GM12865 (cell line): ENCODE measurements at regions not wholly inside any gene's neighbourhood (a gene's known extent, or its start where the extent isn't known, plus 50 kb on each side); places are given as distances from the start of the nearest gene placed in this dataset.

Experiments
- DNase-seq: peaks from one replicate; pipeline ENCODE4 v3.0.0; 2010; ENCODE audit warnings: low read depth
- H3K4me3 ChIP-seq: 2 replicates; pipeline ENCODE4 v1.5.1; 2011; ENCODE audit warnings: mild to moderate bottlenecking, low read depth, low read length, control low read depth
- TF ChIP-seq, protein P1 (sequence below): IDR thresholded peaks from 2 replicates; pipeline ENCODE4 v1.5.1; 2011; ENCODE audit warnings: low read length, control low read depth, low read depth, inconsistent platforms; ENCODE audit not compliant: insufficient read depth; ENCODE audit errors: missing control alignments

DNA sequence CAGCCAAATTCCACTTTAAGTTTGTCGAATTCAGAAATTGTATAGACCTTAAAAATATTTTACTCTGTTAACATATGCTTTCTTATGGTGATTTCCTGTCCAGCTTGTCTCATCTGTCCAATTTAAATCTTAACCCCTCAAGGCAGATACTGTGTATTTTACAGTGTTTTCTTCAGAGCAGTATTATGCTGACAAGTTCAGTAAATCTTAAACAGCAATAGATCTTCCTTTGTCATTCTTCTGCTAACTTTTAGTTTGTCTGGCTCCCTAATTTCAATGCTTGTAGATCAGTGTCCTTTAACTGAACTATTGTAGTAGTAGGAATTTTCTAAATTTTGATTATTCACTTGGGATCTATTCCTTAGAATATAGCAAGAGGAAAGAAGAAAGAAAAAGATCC lies 52.8 kb upstream of the MEIS1 start:
- DNase-seq: no peak
- TF ChIP-seq, protein P1, sequence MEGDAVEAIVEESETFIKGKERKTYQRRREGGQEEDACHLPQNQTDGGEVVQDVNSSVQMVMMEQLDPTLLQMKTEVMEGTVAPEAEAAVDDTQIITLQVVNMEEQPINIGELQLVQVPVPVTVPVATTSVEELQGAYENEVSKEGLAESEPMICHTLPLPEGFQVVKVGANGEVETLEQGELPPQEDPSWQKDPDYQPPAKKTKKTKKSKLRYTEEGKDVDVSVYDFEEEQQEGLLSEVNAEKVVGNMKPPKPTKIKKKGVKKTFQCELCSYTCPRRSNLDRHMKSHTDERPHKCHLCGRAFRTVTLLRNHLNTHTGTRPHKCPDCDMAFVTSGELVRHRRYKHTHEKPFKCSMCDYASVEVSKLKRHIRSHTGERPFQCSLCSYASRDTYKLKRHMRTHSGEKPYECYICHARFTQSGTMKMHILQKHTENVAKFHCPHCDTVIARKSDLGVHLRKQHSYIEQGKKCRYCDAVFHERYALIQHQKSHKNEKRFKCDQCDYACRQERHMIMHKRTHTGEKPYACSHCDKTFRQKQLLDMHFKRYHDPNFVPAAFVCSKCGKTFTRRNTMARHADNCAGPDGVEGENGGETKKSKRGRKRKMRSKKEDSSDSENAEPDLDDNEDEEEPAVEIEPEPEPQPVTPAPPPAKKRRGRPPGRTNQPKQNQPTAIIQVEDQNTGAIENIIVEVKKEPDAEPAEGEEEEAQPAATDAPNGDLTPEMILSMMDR: no peak
- H3K4me3 ChIP-seq: no peak overlapping the region

DNA sequence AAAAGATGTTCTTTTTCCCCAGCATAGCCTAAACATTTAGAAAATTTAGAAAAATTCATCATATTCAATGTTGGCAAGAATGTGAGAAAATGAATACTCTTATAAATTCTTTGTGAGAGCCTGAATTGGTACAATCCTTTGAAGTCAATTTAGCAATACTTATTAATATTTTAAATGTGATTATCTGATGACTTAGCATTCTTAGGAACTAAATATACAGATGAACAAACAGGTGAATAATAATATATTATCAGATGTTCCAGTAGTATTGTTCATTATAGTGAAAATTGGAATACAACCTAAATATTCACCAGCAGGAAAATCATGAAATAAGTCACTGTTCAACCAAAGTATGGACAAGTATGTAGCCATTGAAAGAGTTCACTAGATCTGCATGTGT lies 55.5 kb upstream of the MEIS1 start:
- no peak for DNase-seq
- TF ChIP-seq, protein P1: no peak
- H3K4me3 ChIP-seq: no peak overlapping the region

DNA sequence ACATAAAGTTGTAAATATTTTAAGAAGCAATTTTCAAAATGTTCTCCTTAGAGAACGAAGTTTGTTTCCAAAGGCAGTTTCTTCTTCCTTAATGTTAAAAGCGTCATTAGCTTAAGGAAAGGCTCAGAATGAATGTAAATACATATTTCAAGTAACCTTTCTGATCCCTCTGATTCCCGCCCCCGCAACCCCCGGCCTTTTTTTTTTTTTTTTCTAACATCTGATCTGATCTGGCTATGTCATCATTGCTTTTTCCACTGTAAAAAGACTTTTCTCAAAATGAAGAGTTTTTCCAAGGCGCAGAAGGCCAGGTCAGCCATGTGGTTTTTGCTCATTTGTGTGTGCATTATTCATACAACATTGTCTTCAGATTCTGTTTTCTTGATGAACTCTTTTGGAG lies 57.1 kb upstream of the MEIS1 start:
- no peak for DNase-seq
- no peak overlapping the region for H3K4me3 ChIP-seq
- TF ChIP-seq, protein P1: no peak

DNA sequence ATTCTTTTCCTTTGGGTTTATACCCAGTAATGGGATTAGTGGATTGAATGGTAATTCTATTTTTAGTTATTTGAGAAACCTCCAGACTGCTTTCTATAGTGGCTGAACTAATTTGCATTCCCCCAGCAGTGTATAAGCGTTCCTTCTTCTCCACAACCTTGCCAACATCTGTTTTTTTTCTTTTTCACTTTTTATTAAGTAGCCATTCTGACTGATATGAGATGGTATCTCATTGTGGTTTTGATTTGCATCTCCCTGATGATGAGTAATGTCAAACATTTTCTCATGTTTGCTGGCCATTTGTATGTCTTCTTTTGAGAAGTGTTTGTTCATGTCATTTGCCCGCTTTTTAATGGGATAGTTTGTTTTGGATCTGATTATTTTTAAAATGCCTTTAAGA lies 64.1 kb upstream of the MEIS1 start:
- TF ChIP-seq, protein P1: no peak
- no peak for DNase-seq
- no peak overlapping the region for H3K4me3 ChIP-seq

DNA sequence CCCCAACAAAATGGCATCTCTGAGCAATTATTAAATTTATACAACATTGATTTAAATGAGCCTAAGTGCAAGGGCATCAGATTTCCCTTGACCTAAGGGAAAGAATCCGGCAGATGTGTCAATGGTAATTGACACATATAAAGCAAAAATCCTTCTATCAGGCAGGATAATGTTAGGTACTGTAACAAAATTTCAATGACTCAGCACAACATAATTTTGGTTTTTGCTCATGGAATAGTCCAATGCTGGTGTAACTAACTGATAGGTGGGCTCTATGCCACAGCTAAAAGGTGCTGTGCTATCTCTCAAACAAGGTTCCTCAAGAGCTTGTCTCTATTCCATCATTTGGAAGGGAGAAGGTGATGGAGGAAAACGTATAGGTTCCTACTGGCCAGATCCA lies 68.3 kb upstream of the MEIS1 start:
- TF ChIP-seq, protein P1: no peak
- H3K4me3 ChIP-seq: no peak overlapping the region
- no peak for DNase-seq

DNA sequence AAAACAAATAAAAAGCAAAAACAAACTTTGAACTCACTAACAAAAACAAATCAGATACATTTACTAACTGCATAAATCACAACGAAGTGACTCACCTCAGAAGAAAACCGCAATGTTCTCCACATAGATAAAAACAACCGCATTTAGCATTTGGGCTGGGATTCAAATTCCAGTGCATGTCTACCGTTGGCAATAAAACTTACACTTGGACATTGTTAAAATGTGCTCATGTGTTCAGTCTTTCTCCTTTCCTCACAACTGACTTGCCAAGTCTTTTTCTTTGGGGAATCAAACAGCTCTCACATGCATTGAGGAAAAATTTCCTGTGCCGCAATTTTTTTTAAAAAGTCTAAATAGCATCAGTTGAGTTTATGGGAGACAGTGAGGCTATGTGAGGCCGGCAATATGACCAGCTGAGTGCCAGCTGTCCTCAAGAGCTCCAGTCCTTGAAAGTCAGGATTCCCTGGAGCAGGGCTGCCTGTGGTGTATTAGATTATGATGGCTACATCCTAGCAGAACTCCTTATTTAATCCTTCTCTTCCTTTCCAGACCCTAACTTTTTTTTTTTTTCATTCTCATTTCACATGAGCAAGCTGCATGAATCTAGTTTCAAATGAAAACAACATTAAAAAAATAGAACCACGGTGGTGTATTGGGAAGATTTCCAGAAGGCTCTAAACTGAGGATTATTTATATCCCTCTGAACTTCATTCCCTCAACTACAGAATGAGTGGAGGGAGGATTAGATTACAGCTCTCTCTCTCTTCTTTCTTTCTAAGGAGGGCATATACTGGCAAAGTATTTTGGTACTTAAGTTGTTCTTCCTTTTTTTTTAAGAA lies 70.2 kb upstream of the MEIS1 start:
- DNase-seq: no peak
- H3K4me3 ChIP-seq: no peak overlapping the region
- TF ChIP-seq, protein P1: no peak

DNA sequence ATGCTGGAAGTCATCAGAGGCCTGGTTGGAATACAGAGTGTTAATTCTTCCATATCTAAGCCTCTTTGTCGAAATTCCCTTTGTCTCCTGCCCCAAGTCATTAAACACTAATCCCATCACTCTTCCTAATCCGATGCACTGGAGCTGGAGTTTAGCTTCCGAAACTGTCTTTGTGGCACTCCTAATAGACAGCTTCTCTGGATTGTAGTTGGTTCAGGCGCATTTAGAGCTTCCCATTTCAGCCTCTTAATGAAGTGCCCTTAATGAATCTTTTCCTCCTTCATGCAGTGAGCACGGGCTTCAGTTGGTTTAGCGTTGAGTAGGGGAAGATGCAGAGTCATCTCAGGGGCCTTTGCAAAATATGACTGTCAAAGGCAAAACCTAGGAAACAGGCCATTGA lies 72.2 kb upstream of the MEIS1 start:
- DNase-seq: no peak
- no peak overlapping the region for H3K4me3 ChIP-seq
- TF ChIP-seq, protein P1: no peak
